ENCODE measurements at regions not wholly inside any gene's neighbourhood (a gene's known extent, or its start where the extent isn't known, plus 50 kb on each side); places are given as distances from the start of the nearest gene placed in this dataset.
A peak's percentile ranks its signal among the peaks of the same experiment; 100 is the strongest.

- 84 to 93% (median 90%) methylated on average over 2 of the region's 2 CpGs for WGBS, 5 donors
- no peak overlapping the region for H3K4me3 ChIP-seq
- intact Hi-C loops (cut with DNase I; ENCODE audit: low total_unique reads) = no loop called here
- DNase-seq = no peak
- no peak for TF ChIP-seq POLR2AphosphoS5 (IDR thresholded peaks at IDR 0.05)
- TF ChIP-seq CTCF (IDR thresholded peaks at IDR 0.05) = no peak
- TF ChIP-seq POLR2A (IDR thresholded peaks at IDR 0.05) = no peak
- H3K36me3 ChIP-seq = no peaks in the 10 kb centered on the region
- no peaks in the 10 kb centered on the region for H3K4me1 ChIP-seq
- H3K27ac ChIP-seq = no peak overlapping the region
- no peaks in the 10 kb centered on the region for H3K9me3 ChIP-seq
- H3K27me3 ChIP-seq = no peaks in the 10 kb centered on the region
Observed at GRCh38 chr16:13638218-13638617, 281.7 kb upstream of the ERCC4 start.

GRCh38 chr16:13643412-13643811 is 276.5 kb upstream of the ERCC4 start:
- Histone ChIP-seq H3K27me3 (peaks cover 0 to 7% (median 0%) of the 10 kb centered on the region in 3 donors), H3K27ac (no peak overlapping the region), H3K4me1 (no peaks in the 10 kb centered on the region), H3K9me3 (no peaks in the 10 kb centered on the region), H3K4me3 (no peak overlapping the region), H3K36me3 (no peaks in the 10 kb centered on the region)
- DNase-seq = no peak
- 82 to 95% (median 94%) methylated on average over 3 of the region's 3 CpGs for WGBS, 5 donors
- TF ChIP-seq CTCF (IDR thresholded peaks at IDR 0.05) (no peak), POLR2AphosphoS5 (IDR thresholded peaks at IDR 0.05) (no peak), POLR2A (IDR thresholded peaks at IDR 0.05) (no peak), EP300 (IDR thresholded peaks at IDR 0.05) (no peak)
- intact Hi-C loops (cut with DNase I; ENCODE audit: low total_unique reads) = no loop called here

- no peak overlapping the region for H3K4me3 ChIP-seq
- H3K27me3 ChIP-seq = peaks cover 0 to 7% (median 0%) of the 10 kb centered on the region in 3 donors
- H3K4me1 ChIP-seq = no peaks in the 10 kb centered on the region
- DNase-seq = peak in 1 of 2 donors; percentile 30
- 21 to 27% (median 24%) methylated on average over 6 of the region's 6 CpGs for WGBS, 5 donors
- H3K27ac ChIP-seq = no peak overlapping the region
- H3K9me3 ChIP-seq = no peaks in the 10 kb centered on the region
- intact Hi-C loops (cut with DNase I; ENCODE audit: low total_unique reads) = no loop called here
- TF ChIP-seq CTCF (IDR thresholded peaks at IDR 0.05) (no peak), POLR2A (IDR thresholded peaks at IDR 0.05) (no peak), EP300 (IDR thresholded peaks at IDR 0.05) (no peak), POLR2AphosphoS5 (IDR thresholded peaks at IDR 0.05) (no peak)
- no peaks in the 10 kb centered on the region for H3K36me3 ChIP-seq
Observed at GRCh38 chr16:13645601-13646245, 274.2 kb upstream of the ERCC4 start.

GRCh38 chr16:13660807-13661206 is 259.1 kb upstream of the ERCC4 start:
- H3K36me3 ChIP-seq = no peaks in the 10 kb centered on the region
- peaks cover 0 to 13% (median under 1%) of the 10 kb centered on the region in 4 donors for H3K9me3 ChIP-seq
- no peak overlapping the region for H3K4me3 ChIP-seq
- no peak for DNase-seq
- intact Hi-C loops (cut with DNase I; ENCODE audit: low total_unique reads) = no loop called here
- no peaks in the 10 kb centered on the region for H3K4me1 ChIP-seq
- TF ChIP-seq POLR2A (IDR thresholded peaks at IDR 0.05) (no peak), EP300 (IDR thresholded peaks at IDR 0.05) (no peak), POLR2AphosphoS5 (IDR thresholded peaks at IDR 0.05) (no peak), CTCF (IDR thresholded peaks at IDR 0.05) (no peak)
- 84 to 93% (median 92%) methylated on average over 8 of the region's 8 CpGs for WGBS, 5 donors
- H3K27ac ChIP-seq = no peak overlapping the region
- H3K27me3 ChIP-seq = no peaks in the 10 kb centered on the region

Data from stomach (tissue), 8 donors.